ENCODE measurements at regions not wholly inside any gene's neighbourhood (a gene's known extent, or its start where the extent isn't known, plus 50 kb on each side); places are given as distances from the start of the nearest gene placed in this dataset.

- H3K9me3 ChIP-seq (ENCODE audit: control insufficient read depth in 2 of 2, insufficient read depth in 1 of 2, low read depth in 1 of 2, low read length in 1 of 2), result peaks cover 5 to 11% of the 10 kb centered on the region in 2 donors
- no peaks in the 10 kb centered on the region for H3K4me1 ChIP-seq (ENCODE audit: control insufficient read depth in 3 of 3, insufficient read depth in 2 of 3, low read depth in 1 of 3, low read length in 2 of 3)
- H3K36me3 ChIP-seq (ENCODE audit: control insufficient read depth in 3 of 3, insufficient read depth in 2 of 3, low read depth in 1 of 3, low read length in 3 of 3), result no peaks in the 10 kb centered on the region
- WGBS, 3 donors, result 95 to 97% (median 97%) methylated on average over 14 of the region's 14 CpGs
- H3K4me3 ChIP-seq (ENCODE audit: low read depth in 1 of 3, low read length in 3 of 3), result no peak overlapping the region
- no peaks in the 10 kb centered on the region for H3K27me3 ChIP-seq (ENCODE audit: control insufficient read depth in 3 of 3, insufficient read depth in 3 of 3, low read length in 3 of 3)
- FAIRE-seq (no peak), DNase-seq (no peak)
- no peak overlapping the region for H3K27ac ChIP-seq (ENCODE audit: low read depth in 1 of 3, low read length in 2 of 3)
Measured at GRCh38 chr21:23101111-23101510, 2102.9 kb downstream of the NCAM2 start.

- Histone ChIP-seq H3K4me3 (ENCODE audit: low read depth in 1 of 3, low read length in 3 of 3) (no peak overlapping the region), H3K27ac (ENCODE audit: low read depth in 1 of 3, low read length in 2 of 3) (no peak overlapping the region), H3K27me3 (ENCODE audit: control insufficient read depth in 3 of 3, insufficient read depth in 3 of 3, low read length in 3 of 3) (no peaks in the 10 kb centered on the region), H3K4me1 (ENCODE audit: control insufficient read depth in 3 of 3, insufficient read depth in 2 of 3, low read depth in 1 of 3, low read length in 2 of 3) (no peaks in the 10 kb centered on the region), H3K9me3 (ENCODE audit: control insufficient read depth in 2 of 2, insufficient read depth in 1 of 2, low read depth in 1 of 2, low read length in 1 of 2) (peaks cover 0 to 3% of the 10 kb centered on the region in 2 donors), H3K36me3 (ENCODE audit: control insufficient read depth in 3 of 3, insufficient read depth in 2 of 3, low read depth in 1 of 3, low read length in 3 of 3) (no peaks in the 10 kb centered on the region)
- DNase-seq, result no peak
- no peak for FAIRE-seq
Measured at GRCh38 chr21:23108533-23108932, 2110.3 kb downstream of the NCAM2 start.

- DNase-seq (no peak), FAIRE-seq (no peak)
- Histone ChIP-seq H3K36me3 (ENCODE audit: control insufficient read depth in 3 of 3, insufficient read depth in 2 of 3, low read depth in 1 of 3, low read length in 3 of 3) (no peaks in the 10 kb centered on the region), H3K4me1 (ENCODE audit: control insufficient read depth in 3 of 3, insufficient read depth in 2 of 3, low read depth in 1 of 3, low read length in 2 of 3) (no peaks in the 10 kb centered on the region), H3K27ac (ENCODE audit: low read depth in 1 of 3, low read length in 2 of 3) (no peak overlapping the region), H3K27me3 (ENCODE audit: control insufficient read depth in 3 of 3, insufficient read depth in 3 of 3, low read length in 3 of 3) (no peaks in the 10 kb centered on the region), H3K4me3 (ENCODE audit: low read depth in 1 of 3, low read length in 3 of 3) (no peak overlapping the region), H3K9me3 (ENCODE audit: control insufficient read depth in 2 of 2, insufficient read depth in 1 of 2, low read depth in 1 of 2, low read length in 1 of 2) (peaks cover 0 to 3% of the 10 kb centered on the region in 2 donors)
- WGBS, 3 donors, result 59 to 61% (median 59%) methylated on average over 3 of the region's 3 CpGs
Measured at GRCh38 chr21:23111070-23111600, 2112.9 kb downstream of the NCAM2 start.

- FAIRE-seq (no peak), DNase-seq (no peak)
- H3K27ac ChIP-seq (ENCODE audit: low read depth in 1 of 3, low read length in 2 of 3), result no peak overlapping the region
- no peaks in the 10 kb centered on the region for H3K4me1 ChIP-seq (ENCODE audit: control insufficient read depth in 3 of 3, insufficient read depth in 2 of 3, low read depth in 1 of 3, low read length in 2 of 3)
- H3K4me3 ChIP-seq (ENCODE audit: low read depth in 1 of 3, low read length in 3 of 3), result no peak overlapping the region
- 77 to 83% (median 82%) methylated on average over 1 of the region's 1 CpG for WGBS, 3 donors
- H3K36me3 ChIP-seq (ENCODE audit: control insufficient read depth in 3 of 3, insufficient read depth in 2 of 3, low read depth in 1 of 3, low read length in 3 of 3), result no peaks in the 10 kb centered on the region
- H3K27me3 ChIP-seq (ENCODE audit: control insufficient read depth in 3 of 3, insufficient read depth in 3 of 3, low read length in 3 of 3), result no peaks in the 10 kb centered on the region
- no peaks in the 10 kb centered on the region for H3K9me3 ChIP-seq (ENCODE audit: control insufficient read depth in 2 of 2, insufficient read depth in 1 of 2, low read depth in 1 of 2, low read length in 1 of 2)
Measured at GRCh38 chr21:23119491-23119890, 2121.3 kb downstream of the NCAM2 start.

GRCh38 chr21:23127973-23128372 lies 2129.8 kb downstream of the NCAM2 start:
- no peak for FAIRE-seq
- no peaks in the 10 kb centered on the region for H3K36me3 ChIP-seq (ENCODE audit: control insufficient read depth in 3 of 3, insufficient read depth in 2 of 3, low read depth in 1 of 3, low read length in 3 of 3)
- no peak overlapping the region for H3K27ac ChIP-seq (ENCODE audit: low read depth in 1 of 3, low read length in 2 of 3)
- no peak overlapping the region for H3K4me3 ChIP-seq (ENCODE audit: low read depth in 1 of 3, low read length in 3 of 3)
- peaks cover 0 to 1% of the 10 kb centered on the region in 2 donors for H3K9me3 ChIP-seq (ENCODE audit: control insufficient read depth in 2 of 2, insufficient read depth in 1 of 2, low read depth in 1 of 2, low read length in 1 of 2)
- no peak for DNase-seq
- 79 to 83% (median 82%) methylated on average over 8 of the region's 8 CpGs for WGBS, 3 donors
- H3K27me3 ChIP-seq (ENCODE audit: control insufficient read depth in 3 of 3, insufficient read depth in 3 of 3, low read length in 3 of 3), result no peaks in the 10 kb centered on the region
- no peaks in the 10 kb centered on the region for H3K4me1 ChIP-seq (ENCODE audit: control insufficient read depth in 3 of 3, insufficient read depth in 2 of 3, low read depth in 1 of 3, low read length in 2 of 3)

- FAIRE-seq, result no peak
- Histone ChIP-seq H3K27me3 (ENCODE audit: control insufficient read depth in 3 of 3, insufficient read depth in 3 of 3, low read length in 3 of 3) (no peaks in the 10 kb centered on the region), H3K4me1 (ENCODE audit: control insufficient read depth in 3 of 3, insufficient read depth in 2 of 3, low read depth in 1 of 3, low read length in 2 of 3) (no peaks in the 10 kb centered on the region), H3K36me3 (ENCODE audit: control insufficient read depth in 3 of 3, insufficient read depth in 2 of 3, low read depth in 1 of 3, low read length in 3 of 3) (no peaks in the 10 kb centered on the region), H3K27ac (ENCODE audit: low read depth in 1 of 3, low read length in 2 of 3) (no peak overlapping the region), H3K9me3 (ENCODE audit: control insufficient read depth in 2 of 2, insufficient read depth in 1 of 2, low read depth in 1 of 2, low read length in 1 of 2) (peaks cover 1 to 3% of the 10 kb centered on the region in 2 donors), H3K4me3 (ENCODE audit: low read depth in 1 of 3, low read length in 3 of 3) (no peak overlapping the region)
- no peak for DNase-seq
Measured at GRCh38 chr21:23130308-23130707, 2132.1 kb downstream of the NCAM2 start.

- peaks cover 1 to 3% of the 10 kb centered on the region in 2 donors for H3K9me3 ChIP-seq (ENCODE audit: control insufficient read depth in 2 of 2, insufficient read depth in 1 of 2, low read depth in 1 of 2, low read length in 1 of 2)
- H3K36me3 ChIP-seq (ENCODE audit: control insufficient read depth in 3 of 3, insufficient read depth in 2 of 3, low read depth in 1 of 3, low read length in 3 of 3), result no peaks in the 10 kb centered on the region
- no peak for FAIRE-seq
- H3K27ac ChIP-seq (ENCODE audit: low read depth in 1 of 3, low read length in 2 of 3), result no peak overlapping the region
- H3K4me3 ChIP-seq (ENCODE audit: low read depth in 1 of 3, low read length in 3 of 3), result no peak overlapping the region
- no peaks in the 10 kb centered on the region for H3K4me1 ChIP-seq (ENCODE audit: control insufficient read depth in 3 of 3, insufficient read depth in 2 of 3, low read depth in 1 of 3, low read length in 2 of 3)
- 52 to 59% (median 52%) methylated on average over 6 of the region's 6 CpGs for WGBS, 3 donors
- no peaks in the 10 kb centered on the region for H3K27me3 ChIP-seq (ENCODE audit: control insufficient read depth in 3 of 3, insufficient read depth in 3 of 3, low read length in 3 of 3)
- no peak for DNase-seq
Measured at GRCh38 chr21:23131177-23131576, 2133.0 kb downstream of the NCAM2 start.

- no peak for FAIRE-seq
- Histone ChIP-seq H3K9me3 (ENCODE audit: control insufficient read depth in 2 of 2, insufficient read depth in 1 of 2, low read depth in 1 of 2, low read length in 1 of 2) (peaks cover 0 to 3% of the 10 kb centered on the region in 2 donors), H3K36me3 (ENCODE audit: control insufficient read depth in 3 of 3, insufficient read depth in 2 of 3, low read depth in 1 of 3, low read length in 3 of 3) (no peaks in the 10 kb centered on the region), H3K27ac (ENCODE audit: low read depth in 1 of 3, low read length in 2 of 3) (no peak overlapping the region), H3K4me3 (ENCODE audit: low read depth in 1 of 3, low read length in 3 of 3) (no peak overlapping the region), H3K4me1 (ENCODE audit: control insufficient read depth in 3 of 3, insufficient read depth in 2 of 3, low read depth in 1 of 3, low read length in 2 of 3) (no peaks in the 10 kb centered on the region), H3K27me3 (ENCODE audit: control insufficient read depth in 3 of 3, insufficient read depth in 3 of 3, low read length in 3 of 3) (no peaks in the 10 kb centered on the region)
- 69 to 76% (median 71%) methylated on average over 2 of the region's 2 CpGs for WGBS, 3 donors
- DNase-seq, result no peak
Measured at GRCh38 chr21:23138797-23139196, 2140.6 kb downstream of the NCAM2 start.

GRCh38 chr21:23152130-23152529 lies 2153.9 kb downstream of the NCAM2 start:
- no peak overlapping the region for H3K4me3 ChIP-seq (ENCODE audit: low read depth in 1 of 3, low read length in 3 of 3)
- 41 to 69% (median 56%) methylated on average over 1 of the region's 1 CpG for whole genome bisulfite sequencing, 3 donors
- H3K36me3 ChIP-seq (ENCODE audit: control insufficient read depth in 3 of 3, insufficient read depth in 2 of 3, low read depth in 1 of 3, low read length in 3 of 3), result no peaks in the 10 kb centered on the region
- H3K27ac ChIP-seq (ENCODE audit: low read depth in 1 of 3, low read length in 2 of 3), result no peak overlapping the region
- no peak for FAIRE-seq
- DNase-seq, result no peak
- H3K4me1 ChIP-seq (ENCODE audit: control insufficient read depth in 3 of 3, insufficient read depth in 2 of 3, low read depth in 1 of 3, low read length in 2 of 3), result no peaks in the 10 kb centered on the region
- H3K27me3 ChIP-seq (ENCODE audit: control insufficient read depth in 3 of 3, insufficient read depth in 3 of 3, low read length in 3 of 3), result no peaks in the 10 kb centered on the region
- no peaks in the 10 kb centered on the region for H3K9me3 ChIP-seq (ENCODE audit: control insufficient read depth in 2 of 2, insufficient read depth in 1 of 2, low read depth in 1 of 2, low read length in 1 of 2)

Data from small intestine (tissue), 7 donors.